ENCODE measurements at regions not wholly inside any gene's neighbourhood (a gene's known extent, or its start where the extent isn't known, plus 50 kb on each side); places are given as distances from the start of the nearest gene placed in this dataset.

DNA sequence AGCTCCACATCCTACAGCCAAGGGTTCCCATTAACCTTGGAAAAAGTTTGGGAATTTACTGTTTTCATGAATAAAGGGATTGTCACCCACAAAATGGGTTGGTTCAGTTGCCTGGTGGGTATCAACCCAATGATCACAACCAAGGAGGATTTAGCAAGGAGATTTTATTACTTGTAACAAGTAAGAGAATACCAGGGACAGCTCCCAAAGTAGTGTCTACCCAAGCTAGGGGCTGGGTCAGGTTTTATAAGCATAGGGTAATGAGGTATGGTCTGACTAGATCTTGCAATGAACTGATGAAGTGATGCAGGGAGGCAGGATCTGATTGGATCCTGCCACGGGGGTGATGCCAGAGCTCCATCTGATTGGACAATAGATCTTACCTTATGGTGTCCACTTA lies 681.8 kb downstream of the SLC4A3 start:
- DNase-seq, result no peak

DNA sequence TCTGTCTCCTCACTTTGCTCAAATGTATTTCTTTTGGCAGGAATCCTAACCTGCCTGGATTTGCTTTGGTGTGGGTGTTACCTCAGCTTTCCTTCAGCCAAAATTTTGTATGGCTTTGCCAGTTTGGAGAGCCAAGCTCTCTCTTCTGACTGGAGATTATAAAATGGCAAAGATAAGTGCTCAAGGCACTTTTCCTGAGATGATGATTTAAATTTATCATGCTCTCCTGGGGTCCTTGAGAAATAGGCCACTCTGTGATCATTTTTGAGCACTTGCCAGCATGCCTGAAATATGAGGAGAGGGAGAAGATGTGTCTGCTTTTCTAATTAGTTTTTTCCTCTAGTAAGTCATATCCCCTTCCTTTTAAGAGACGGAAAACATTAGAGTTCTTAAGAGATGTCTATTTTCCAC lies 683.0 kb downstream of the SLC4A3 start:
- DNase-seq, result peak; percentile 32 to 67

- peak; percentile 46 to 85 for DNase-seq
These were observed 687.8 kb downstream of the SLC4A3 start for GRCh38 chr2:220315098-220315823.

GRCh38 chr2:220318037-220318436 lies 690.6 kb downstream of the SLC4A3 start:
- DNase-seq, result no peak

- DNase-seq, result no peak
These were observed 691.1 kb downstream of the SLC4A3 start for GRCh38 chr2:220318508-220318907.

DNA sequence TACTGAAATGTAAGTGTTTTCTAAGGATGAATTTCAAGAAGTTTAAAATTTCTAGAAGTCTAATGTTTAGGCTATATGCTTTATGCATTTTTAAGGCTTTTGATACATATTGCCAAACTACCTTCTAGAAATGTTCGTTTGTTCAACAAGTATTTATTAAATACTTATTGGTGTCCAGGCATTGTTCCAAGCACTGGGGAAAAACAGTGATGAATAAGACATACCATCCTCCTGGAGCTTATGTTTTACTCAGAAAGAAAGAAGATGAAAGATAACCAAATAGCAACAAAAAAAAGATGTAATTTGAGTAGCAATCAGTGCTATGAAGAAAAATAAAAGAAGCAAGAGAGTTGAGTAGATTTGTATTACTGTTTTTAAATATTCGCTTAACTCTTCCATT lies 692.9 kb downstream of the SLC4A3 start:
- no peak for DNase-seq

DNA sequence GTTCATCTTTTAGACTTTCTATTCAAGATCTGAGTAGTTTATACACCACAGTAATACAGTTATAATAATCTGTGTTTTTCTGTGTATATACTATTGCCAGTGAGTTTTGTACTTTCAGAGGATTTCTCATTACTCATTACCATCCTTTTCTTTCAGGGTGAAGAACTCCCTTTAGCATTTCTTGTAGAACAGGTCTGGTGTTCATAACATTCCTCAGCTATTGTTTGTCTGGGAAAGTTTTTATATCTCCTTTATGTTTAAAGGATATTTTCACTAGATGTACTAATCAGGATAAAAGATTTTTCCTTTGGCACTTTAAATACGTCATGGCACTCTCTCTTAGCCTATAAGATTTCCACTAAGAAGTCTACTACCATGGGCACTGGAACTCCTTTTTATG lies 705.5 kb downstream of the SLC4A3 start:
- DNase-seq, result no peak

- DNase-seq, result no peak
These were observed 706.8 kb downstream of the SLC4A3 start for GRCh38 chr2:220334210-220334609.

- no peak for DNase-seq
These were observed 707.6 kb downstream of the SLC4A3 start for GRCh38 chr2:220334871-220335590.

GRCh38 chr2:220335591-220335915 lies 708.1 kb downstream of the SLC4A3 start:
- DNase-seq, result no peak

GRCh38 chr2:220336771-220337170 lies 709.3 kb downstream of the SLC4A3 start:
- no peak for DNase-seq

- DNase-seq, result no peak
These were observed 710.4 kb downstream of the SLC4A3 start for GRCh38 chr2:220337611-220338440.

- no peak for DNase-seq
These were observed 713.6 kb downstream of the SLC4A3 start for GRCh38 chr2:220341014-220341413.

GRCh38 chr2:220346919-220347318 lies 719.5 kb downstream of the SLC4A3 start:
- DNase-seq, result no peak

GRCh38 chr2:220347626-220348025 lies 720.2 kb downstream of the SLC4A3 start:
- DNase-seq, result no peak

GRCh38 chr2:220348206-220348605 lies 720.8 kb downstream of the SLC4A3 start:
- DNase-seq, result no peak

- DNase-seq, result peak in 1 of 2 experiments; percentile 36
These were observed 726.5 kb downstream of the SLC4A3 start for GRCh38 chr2:220353897-220354296.

- no peak for DNase-seq
These were observed 728.6 kb downstream of the SLC4A3 start for GRCh38 chr2:220356076-220356475.

GRCh38 chr2:220365023-220365422 lies 737.6 kb downstream of the SLC4A3 start:
- DNase-seq, result no peak

DNA sequence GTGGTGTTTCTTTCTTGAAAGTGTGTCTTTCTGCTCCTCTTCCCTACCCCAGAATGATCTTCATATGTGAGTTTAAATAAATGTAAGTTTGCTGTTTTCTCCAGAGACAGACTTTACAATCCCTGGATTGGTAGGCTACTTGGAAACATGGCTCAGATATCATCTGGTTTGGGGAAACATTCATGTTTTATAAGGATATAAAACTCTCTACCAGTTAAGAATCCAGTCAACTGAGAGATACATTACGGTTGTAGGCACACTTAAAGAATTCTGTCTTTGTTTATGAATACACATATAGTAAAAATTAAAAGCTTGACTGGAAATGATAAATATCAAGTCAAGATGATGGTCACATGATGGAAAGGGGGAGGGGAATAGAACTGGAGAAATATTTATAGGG lies 739.3 kb downstream of the SLC4A3 start:
- no peak for DNase-seq

- no peak for DNase-seq
These were observed 743.3 kb downstream of the SLC4A3 start for GRCh38 chr2:220370764-220371163.

DNA sequence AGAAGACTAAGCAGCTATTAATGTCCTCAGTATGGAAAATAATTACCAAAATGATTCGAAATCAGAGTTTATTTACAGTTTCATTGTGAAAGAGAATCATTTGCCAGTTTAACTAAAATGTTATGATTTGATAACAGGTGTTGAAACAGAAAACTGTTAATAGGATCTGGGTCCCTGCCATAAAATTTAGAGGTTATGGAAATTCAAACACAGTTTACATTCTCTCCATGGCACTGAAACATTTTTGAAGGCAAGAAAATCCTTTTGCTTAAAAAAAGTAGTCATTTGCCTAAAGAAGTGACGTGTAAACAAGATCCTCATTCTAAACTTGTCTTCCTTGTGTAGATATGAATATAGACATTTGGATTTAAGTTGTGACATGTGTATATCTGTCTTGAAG lies 743.8 kb downstream of the SLC4A3 start:
- no peak for DNase-seq

DNA sequence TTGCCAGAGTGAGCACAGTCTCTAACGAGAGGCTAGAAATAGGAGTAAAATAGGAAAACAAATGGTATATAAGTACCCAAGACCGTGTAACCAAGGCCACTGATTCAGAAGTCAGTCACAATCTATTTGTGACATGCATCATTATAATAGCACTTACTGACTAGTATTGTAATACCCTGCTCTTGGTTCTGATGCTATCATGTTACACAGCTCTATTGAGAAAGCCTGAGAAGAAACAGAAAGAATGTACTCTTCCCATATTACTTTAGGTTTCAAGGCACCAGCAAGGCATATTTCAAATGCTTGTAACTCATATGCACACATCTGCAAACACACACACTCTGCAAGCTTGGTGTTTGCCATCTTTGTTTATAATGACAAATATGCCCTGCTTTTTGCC lies 746.4 kb downstream of the SLC4A3 start:
- DNase-seq, result no peak

- DNase-seq, result no peak
These were observed 746.9 kb downstream of the SLC4A3 start for GRCh38 chr2:220374282-220374681.

Measured in NCI-H524 (cell line).